Activated T-cell treated with anti-CD3 and anti-CD28 coated beads for 24 hours (primary cell): ENCODE measurements at regions not wholly inside any gene's neighbourhood (a gene's known extent, or its start where the extent isn't known, plus 50 kb on each side); places are given as distances from the start of the nearest gene placed in this dataset.

Experiments
- DNase-seq: peaks from one replicate; pipeline ENCODE4 v3.0.0-alpha.2; 2020; ENCODE audit warnings: low read depth

DNA sequence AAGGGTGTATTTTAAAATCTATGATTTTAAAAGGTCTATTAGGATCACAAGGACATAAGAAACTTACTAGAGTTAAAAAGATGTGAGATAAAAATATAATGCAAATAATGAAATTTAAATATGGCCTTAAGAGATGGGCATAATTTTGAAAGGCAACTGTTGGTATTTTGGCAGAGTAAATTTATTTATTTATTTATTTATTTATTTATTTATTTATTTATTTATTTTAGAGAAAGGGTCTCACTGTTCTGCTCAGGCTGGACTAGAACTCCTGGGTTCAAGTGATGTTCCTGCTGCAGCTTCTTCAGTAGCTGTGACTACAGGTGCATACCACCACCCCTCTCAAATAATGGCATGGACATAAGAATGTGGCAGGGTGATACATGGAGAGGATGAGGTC, 932.1 kb upstream of the LCORL start:
- no peak for DNase-seq

DNA sequence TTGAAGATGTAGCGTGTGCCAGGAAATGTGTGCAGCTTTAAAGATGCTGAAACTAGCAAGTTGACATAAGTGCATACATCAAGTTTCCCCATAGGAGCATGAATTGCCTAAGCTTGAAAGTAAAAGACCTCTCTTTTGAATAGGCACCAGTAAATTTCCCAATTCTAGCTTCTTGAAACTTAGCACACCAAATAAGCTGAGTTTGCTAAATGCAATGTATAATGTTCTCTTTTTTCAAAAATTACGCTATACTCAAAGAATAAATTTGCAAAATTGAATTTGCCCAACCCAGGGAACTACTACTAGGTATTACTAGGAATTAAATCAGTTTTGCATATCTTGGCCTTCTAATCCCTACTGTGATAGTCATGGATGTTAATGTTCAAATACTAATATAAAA, 923.9 kb upstream of the LCORL start:
- no peak for DNase-seq

GRCh38 chr4:18942874-18943273, 921.3 kb upstream of the LCORL start:
- no peak for DNase-seq

DNA sequence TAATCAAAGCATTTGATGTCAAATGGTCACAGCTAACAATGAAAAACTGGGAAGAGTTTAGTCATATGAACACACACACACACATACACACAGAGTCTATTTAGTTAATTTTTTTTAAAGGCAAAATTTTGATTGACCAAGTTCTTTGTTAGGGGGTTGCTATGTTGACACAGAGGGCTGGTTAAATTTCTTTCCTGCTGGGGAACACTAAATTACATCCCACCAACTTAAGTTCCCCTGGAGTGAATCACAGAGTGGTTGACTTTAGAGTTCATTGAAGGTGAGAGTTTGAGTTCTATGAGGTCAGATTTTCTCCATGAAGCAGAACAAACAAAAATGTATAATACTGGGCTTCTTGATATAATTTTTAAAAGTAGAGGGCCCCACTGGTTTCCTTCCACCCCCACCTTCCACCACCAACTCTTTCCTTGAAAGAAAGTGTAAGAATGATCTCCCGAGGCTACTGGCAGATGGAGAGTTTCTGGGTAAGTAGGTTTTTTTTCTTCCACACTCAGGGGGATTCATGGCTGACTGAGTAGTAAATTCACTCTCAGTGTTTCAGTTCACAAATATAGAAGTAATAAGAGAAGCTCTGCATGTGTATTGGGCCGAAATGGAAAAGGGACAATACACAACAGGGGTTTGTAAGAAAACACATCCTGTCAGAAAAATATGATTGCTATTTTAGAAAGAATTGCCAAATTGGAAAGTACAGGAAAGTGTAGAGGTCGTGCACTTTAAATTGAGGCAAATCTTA, 917.0 kb upstream of the LCORL start:
- DNase-seq = no peak

DNA sequence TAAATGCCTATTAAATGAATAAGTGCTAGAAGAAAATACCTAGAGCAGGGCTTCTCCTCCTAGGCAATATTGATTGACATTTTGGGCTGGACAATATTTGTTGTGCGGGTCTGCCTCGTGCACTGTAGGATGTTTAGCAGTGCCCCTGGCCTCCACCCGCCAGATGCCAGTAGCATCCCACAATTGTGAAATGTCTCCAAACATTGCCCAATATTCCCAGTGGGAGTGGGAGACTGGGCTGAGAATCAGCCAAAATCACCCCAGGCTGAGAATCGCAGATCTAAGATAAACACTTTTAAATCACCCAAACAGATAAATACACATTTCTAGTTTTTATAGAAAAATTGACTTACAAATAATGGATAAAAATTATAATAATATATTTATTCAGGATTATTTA, 916.2 kb upstream of the LCORL start:
- DNase-seq = no peak

- DNase-seq = no peak
Observed at GRCh38 chr4:18937080-18937479, 915.5 kb upstream of the LCORL start.

- DNase-seq = no peak
Observed at GRCh38 chr4:18935659-18936345, 914.2 kb upstream of the LCORL start.

DNA sequence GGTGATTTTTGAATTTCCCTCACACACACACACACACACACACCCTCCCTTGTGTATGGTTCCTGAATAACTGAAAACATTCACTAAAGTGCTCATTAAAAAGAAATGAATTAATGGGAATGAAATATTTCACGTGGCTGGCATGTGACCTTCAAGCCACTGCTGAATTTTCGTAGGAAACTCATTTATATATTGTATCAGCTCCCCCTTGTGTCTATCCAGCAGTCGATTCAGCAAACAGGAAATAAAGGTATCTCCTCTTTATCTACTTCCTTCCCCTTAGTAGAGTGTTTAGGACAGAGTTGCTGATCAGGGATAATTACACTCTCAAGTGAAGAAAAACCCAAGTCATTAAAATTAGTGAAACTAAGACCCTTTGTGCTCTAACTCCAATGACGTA, 912.6 kb upstream of the LCORL start:
- no peak for DNase-seq

DNA sequence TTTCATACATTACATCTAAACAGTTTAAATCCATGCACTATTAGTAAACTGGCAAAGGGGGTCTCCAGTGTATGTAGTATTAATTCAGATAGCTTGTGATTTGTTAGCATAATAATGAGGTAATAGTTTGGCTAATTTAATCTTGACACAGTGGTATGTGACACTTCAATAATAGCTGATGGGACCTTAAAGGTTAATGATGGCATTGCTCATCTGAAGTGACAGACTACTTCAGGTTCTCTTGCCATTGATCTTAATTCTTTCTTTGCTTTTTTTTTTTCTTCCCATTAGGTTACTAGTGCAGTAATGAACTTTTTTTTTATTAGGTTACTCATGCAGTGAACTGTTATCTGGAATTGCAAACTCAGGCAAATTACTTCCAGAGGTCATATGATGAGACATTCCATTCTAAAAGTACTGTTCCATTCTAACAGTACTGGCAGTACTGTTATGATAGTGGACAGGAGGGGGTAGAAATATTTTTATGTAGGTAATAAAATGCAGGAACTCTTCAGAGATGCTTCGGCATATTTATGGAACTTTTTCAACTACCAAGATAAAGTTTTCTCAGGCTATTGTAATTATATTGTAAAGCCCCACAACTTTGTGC, 911.3 kb upstream of the LCORL start:
- DNase-seq = no peak

GRCh38 chr4:18931643-18932377, 910.3 kb upstream of the LCORL start:
- no peak for DNase-seq

DNA sequence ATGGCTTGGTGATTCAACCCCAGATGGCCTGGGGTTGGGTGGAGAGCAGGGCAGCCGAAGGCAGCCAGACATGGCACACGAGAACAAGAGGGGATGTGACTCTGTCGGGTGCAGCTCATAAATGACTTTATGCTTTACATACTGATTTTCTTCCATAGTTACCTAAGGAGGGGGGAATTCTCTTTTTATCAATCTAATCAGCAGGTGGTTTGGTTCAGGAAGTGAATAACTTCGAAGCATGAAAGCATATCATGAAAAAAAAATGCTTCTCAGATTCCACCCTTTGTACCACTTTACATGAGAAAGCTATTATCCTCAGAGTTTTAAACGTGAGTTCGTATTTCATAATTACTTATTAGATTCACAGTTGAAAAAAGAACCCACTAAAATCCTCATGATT, 908.9 kb upstream of the LCORL start:
- no peak for DNase-seq

GRCh38 chr4:18923496-18924161, 902.1 kb upstream of the LCORL start:
- no peak for DNase-seq

DNA sequence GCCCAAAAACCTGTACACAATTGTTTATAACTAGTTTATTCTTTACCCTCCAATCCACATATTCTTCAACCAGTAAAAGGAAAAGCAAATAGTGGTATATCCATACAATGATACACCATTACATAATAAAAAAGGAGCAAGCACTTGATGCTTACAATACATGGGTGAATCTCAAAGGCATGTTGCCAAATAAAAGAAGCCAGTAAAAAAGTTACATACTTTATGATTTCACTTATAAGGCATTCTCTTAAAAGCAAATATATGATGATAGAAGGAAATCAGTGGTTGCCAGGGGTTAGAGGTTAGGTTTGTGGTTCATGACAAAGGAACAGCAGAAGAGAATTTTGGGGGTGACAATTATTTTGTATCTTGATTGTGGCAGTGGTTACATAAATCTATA, 896.1 kb upstream of the LCORL start:
- DNase-seq = no peak

DNA sequence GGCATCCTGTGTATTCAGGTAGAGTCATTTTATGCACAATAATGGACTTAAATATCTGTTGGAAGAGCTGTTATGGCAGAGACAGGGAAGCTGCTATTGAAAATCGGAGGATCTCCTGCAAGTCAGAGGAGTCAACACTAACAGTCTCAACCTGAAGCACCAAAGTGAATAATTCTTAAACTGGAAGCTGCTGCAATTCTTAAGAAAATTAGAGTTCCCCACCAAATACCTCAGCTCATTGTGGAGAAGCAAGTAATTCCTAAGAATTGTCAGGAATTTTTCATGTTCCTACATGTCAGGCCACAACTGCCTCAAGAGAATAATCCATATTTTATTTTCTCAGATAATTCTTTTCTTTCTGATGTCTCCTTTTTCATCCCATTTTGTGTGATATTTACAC, 892.6 kb upstream of the LCORL start:
- no peak for DNase-seq

DNA sequence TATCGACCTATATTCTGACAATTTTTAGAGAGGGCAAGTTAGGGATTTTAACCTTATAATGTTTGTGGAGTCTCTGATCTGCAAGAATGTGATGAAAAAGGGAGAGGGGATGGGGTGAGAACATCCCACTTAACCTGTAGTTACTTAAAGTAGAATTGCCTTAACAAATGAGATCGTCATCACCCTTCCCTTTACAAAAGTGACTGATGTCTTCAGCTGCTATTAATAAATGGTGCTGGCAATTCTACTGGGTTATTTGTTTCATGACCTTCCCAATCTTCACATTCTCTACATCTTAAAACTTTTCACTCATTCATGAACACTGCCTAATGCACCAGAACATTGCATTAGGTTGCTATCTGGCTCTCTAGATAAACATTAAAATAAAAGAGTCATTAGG, 873.4 kb upstream of the LCORL start:
- DNase-seq = no peak

DNA sequence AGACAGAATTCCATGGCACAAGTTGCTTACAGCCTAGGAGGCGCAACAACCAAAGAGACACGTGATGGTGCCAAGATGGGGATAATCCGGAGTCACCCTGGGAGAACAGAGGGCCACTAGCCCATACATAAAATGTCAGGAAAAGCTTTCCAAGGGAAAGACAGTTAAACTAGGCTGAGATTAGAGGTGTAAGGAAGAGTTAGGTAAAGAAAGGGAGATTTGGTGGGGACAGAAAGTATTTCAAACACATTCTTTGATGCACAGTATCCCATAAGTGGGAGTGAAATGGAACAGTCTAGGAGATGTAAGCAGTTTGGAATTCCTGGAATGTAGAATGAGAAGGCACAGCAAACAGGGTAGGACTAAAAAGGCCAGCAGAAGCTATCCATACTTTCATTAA, 860.9 kb upstream of the LCORL start:
- DNase-seq = no peak

- no peak for DNase-seq
Observed at GRCh38 chr4:18881556-18881955, 860.0 kb upstream of the LCORL start.

- no peak for DNase-seq
Observed at GRCh38 chr4:18880871-18881270, 859.3 kb upstream of the LCORL start.

GRCh38 chr4:18878561-18878960, 857.0 kb upstream of the LCORL start:
- no peak for DNase-seq

DNA sequence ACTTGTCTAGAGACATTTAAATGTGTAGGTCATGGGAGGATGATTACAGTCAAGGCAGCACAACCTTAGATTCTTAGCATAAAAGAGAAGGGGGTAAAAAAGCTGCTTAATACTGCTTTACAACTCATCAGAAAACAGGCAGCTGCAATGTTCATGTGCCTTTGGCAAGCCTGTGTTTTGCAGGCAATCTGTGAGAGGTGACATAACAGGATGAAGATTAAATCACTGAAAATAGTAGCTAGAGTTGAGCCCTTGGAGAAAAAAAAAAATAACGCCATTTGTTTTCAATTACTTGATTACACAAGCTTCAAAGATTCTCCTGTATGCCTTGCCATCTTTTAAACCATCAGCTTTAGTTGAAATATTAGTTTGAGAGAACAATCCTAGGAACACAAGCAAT, 847.6 kb upstream of the LCORL start:
- DNase-seq = no peak

GRCh38 chr4:18860836-18861530, 839.4 kb upstream of the LCORL start:
- no peak for DNase-seq

DNA sequence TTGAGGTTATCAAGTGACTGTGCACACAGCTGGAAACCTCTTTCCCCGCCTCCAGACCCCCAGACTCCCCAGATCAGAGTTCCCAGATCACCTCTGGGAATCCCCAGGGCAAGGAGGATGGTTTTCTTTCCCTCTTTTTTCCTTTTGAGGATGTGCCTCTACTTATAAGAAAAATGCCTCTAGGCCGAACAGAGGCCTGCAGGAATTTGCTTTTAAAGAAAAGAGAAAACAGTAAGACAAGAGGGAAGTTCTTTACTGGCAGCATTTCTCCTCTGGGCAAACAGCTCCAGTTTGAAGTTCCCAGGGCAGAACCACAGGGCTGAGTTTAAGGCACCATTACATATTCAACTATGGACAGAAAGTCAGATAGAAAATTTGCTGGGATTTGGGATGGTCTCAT, 837.9 kb upstream of the LCORL start:
- DNase-seq = no peak
